ENCODE measurements at regions not wholly inside any gene's neighbourhood (a gene's known extent, or its start where the extent isn't known, plus 50 kb on each side); places are given as distances from the start of the nearest gene placed in this dataset.
A peak's percentile ranks its signal among the peaks of the same experiment; 100 is the strongest.
"Not testable (repeated sequence)": the region's sequence is repeated elsewhere in the genome, so short reads cannot be mapped to it uniquely, and the experiment has no call there.

DNA sequence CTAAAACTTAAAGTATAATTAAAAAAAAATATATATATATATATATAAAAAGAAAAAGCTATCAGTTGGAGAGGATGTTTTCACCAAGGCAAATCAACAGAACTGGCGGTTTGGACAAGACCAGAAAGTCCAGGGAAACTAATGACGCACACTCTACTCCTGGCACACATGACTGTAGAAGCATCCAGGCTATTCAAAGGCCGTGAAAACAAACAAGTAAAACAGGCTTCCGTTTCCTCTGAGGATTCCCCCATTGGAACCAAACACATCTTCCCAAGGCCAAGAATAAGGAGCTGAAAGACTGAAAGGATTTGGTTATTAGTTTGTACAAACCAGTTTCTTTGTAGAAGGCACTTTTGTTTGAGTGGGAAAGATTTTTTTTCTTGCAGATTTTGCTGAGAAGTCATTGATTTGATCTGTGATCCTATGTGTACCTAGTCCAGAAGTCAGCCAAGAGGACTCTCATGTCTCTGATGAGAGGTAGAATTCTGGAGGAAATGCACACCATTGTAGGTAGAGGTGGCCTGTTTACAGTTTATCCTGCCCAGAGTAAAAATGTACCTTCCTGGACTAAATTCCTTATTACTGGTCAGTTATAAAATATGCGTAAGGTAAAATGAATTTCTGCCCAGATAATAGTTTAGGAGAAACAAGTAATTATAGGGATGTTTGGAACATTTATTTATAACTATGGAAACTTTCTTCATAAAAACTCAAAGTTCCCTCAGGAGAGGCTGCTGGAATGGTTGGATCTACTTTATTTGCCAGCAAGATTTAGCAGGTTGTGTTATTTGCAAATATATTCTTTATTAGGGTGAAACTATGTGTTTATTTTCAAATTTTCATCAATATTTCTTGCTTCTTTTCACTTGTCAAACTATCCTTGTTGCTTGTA is 66.5 kb downstream of the DMP1 start:
- DNase-seq (ENCODE audit: low read depth), result no peak

DNA sequence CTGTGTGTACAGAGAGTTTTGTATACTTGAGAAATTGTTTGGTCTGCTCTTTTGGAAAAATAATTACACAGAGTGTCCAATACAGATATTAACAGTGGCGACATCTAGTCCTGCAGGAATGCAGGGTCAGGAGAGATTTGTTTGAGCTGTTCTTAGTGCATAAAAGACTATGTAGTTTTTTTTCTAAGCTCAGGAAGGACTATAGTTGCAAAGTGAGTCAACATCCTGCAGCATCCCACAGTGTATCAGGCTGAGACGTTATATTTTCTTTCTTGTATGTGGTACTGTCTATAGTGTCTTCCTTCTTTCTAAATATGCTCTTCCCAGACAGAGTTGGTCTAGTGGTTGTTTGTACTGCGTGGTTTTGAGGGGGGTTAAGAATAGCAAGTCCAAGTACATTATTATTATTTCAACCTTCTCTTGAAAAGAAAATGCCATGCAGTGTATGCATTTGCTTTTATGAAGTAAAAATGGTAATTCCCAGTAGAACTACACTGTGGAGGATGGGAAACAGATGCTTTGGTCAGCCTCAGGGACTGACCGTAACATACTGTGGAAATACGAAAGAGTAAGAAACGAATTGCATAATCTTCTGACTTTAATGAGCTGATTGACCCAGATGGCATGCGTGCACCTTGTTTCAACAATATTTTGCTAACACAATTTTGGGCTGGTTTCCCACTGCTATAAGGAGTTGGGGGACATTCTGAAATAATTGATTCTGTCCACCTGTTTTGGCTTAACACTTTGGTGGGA is 67.4 kb downstream of the DMP1 start:
- no peak for DNase-seq (ENCODE audit: low read depth)

DNA sequence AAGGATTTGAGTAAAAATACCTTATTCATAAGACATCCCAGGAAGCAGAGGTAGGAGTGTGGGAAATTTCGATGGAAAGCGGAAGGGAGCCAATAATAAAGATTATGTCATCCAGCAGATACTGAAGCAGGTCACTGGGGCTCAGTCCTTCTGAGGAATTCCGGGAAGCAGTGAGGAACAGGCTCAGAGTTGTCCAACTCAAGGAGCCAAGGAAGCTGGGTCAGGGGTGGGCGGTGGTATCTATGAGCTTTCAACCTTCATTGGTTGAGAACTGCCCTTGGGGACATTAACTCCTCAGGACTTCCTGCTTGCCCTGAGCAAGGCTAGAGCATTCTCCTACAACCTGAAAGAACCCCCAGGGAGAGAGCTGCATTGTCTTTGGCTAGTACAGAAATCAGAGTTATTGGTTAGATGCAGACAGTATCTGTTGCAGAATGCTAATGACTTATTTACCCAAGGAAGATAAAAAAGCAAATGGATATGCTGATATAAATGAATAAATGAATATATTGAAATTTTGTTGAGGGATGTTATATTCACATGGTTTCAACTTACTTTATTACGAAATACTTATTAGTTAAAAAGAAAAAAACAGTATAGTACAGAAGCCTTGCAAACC is 68.2 kb downstream of the DMP1 start:
- no peak for DNase-seq (ENCODE audit: low read depth)

DNA sequence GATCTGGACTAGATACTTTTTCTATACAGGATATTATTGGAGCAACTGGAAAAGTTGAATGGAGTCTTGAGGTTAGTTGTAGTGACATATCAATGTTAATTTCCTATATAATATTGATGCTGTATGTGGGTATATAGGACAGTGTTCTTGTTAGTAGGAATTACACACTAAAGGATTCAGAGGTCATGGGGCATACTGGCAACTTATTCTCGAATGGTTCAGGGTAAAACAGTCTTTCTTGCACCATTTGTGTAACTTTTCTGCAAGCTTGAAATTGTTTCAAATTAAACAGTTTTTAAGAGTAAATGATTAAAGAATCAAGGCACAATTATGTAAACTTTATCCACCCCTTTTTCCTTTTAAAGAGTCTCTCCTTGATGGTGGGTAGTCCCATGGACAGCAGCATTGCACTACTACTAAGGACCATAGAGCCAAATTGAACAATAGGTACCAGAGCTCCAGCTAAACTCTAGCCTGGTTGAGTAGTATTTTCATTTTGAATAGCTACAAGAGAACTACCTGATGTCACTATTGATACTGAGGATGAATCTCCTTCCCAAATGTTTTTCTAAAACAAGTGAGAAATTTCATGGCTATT is 70.1 kb downstream of the DMP1 start:
- no peak for DNase-seq (ENCODE audit: low read depth)

DNA sequence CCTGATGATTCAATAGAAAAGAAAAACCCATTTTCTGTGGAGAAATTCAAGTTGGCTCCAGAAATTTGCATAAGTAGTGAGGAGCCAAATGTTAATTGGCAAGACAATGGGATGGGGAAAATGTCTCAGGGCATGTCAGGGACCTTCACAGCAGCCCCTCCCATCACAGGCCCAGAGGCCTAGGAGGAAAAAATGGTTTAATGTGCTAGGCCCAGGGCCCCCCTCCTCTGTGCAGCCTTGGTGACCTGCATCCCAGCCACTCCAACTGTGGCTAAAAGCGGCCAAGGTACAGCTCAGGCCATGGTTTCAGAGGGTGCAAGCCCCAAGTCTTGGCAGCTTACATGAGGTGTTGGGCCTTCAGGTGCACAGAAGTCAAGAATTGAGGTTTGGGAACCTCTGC is 74.1 kb upstream of the IBSP start:
- DNase-seq (ENCODE audit: low read depth), result not testable (repeated sequence)

DNA sequence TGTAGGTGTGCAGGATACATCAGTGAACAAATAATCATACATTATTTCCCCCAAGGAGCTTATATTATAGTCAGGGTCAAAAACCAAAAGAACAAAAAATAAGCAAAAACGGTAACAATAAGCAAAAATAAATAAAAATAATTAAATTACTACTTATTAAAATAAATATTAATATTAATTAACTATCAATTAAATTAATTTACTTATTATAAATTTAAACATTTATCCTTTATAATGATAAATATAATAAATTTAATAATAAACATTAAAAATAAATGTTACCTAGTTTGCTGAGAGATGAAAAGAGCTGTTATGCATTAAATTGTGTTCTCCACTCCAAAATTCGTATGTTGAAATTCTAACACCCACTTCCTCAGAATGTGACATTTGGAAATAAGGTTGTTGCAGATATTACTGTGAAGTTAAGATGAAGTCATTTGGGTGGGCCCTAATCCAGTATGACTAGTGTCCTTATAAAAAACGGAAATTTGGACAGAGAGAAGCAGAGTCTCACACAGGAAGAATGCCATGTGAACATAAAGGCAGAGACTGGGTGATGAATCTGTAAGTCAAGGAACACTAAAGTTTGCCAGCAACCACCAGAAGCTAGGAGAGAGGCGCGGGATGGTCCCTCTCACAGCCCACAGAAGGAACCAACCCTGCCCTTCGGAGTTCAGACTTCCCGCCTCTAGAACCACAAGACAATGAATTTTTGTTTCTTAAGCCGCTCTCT is 67.2 kb upstream of the IBSP start:
- DNase-seq (ENCODE audit: low read depth), result peak; percentile 13

DNA sequence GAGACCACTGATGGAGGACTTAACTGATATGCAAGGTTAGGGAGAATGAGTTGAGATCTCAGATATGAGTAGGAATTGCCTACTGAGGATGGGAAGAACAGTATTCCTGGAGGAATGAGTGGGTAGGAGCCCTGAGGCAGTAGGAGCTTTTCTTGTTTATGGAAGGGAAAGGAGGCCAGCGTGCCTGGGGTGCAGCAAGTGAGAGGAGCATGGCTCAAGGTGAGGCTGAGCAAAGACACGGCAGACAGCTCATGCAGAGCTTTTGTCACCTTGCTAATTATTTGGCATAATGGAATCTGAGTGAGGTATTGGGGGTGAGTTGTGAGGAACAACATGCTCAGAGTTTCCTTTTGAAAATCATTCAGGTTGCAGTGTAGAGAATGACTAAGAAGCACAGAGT is 65.3 kb upstream of the IBSP start:
- DNase-seq (ENCODE audit: low read depth), result no peak

DNA sequence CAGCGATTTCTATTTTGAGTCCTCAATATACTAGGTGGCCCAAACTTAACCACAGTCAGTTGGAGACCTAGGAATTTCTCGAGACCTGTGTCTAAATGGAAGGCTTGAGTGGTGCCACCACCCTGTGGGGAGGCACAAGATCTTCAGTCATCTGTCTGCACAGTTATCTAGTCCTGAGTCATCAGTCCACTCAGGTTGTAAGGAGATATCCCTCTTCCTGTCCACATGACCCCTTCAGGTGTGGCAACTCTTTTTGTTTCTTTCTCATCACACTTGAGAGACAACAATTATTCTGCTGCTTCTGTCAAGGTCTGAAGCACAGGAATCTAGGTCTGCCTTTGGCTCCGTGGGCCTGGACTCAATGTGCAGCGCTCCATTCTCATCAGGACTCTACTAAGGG is 64.4 kb upstream of the IBSP start:
- DNase-seq (ENCODE audit: low read depth), result peak; percentile 9

DNA sequence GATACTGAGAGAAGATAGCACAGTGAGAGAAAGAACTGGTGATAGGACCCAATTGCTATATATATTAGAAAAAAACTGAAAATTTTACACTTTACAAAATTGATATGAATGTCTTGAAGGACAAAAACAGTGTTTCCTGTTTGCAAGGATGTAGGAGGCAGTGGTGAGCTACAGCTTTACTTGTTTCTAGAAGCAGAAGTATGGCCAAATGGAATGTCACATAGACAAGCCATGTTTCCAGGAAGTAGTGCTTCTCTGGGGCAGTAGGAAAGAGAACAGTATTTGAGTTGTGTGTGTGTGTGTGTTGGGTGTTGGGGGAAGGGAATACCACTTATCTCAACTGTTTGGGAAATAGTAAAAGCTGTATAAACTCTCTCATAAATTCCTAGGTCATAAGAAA is 60.9 kb upstream of the IBSP start:
- no peak for DNase-seq (ENCODE audit: low read depth)

DNA sequence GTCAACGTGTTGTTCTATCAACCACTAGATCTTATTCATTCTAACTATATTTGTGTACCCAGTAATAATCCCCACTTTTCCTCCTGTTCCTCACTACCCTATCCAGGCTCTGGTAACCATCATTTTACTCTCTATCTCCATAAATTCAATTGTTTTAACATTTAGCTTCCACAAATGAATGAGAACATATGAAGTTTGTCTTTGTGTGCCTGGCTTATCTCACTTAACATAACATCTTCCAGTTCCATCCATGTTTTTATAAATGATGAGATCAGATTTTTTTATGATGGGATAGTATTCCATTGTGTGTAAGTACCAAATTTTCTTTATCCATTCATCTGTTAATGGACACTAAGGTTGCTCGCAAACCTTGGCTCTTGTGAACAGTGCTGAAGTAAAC is 59.9 kb upstream of the IBSP start:
- no peak for DNase-seq (ENCODE audit: low read depth)

DNA sequence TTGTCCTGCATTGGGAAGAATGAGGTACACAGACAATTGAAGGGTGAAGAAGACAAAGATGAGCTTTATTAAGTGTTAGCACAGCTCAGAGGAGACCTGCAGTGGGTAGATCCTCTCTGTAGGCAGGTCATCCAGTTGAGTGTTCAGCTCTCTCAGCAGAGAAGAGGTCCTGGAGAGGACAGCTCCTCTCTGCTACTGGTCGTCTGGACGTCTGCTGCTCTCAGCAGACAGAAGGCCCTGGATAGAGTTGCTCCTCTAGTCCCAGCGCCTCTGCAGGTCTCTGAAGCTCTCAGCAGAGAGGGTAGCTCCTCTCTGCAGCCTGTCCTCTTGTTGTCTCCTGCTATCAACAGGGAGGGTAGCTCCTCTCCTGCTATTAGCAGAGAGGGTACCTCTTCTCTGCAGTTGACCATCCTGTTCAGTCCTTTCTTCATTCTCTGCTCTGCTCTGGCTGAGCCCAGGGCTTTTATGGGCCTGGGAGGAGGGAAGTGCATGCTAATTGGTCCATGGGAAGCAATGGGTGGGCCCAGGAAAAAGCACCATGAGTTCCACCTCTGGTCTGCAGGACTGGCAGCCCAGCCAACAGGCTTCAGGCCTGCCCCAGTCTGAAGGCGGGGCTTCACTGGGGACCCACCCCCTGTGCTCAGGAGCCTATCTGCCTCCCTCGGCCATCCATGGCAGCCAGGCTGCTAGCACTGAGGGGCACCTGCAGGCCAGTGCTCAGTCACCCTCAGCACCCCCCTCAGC is 54.1 kb upstream of the IBSP start:
- DNase-seq (ENCODE audit: low read depth), result no peak

DNA sequence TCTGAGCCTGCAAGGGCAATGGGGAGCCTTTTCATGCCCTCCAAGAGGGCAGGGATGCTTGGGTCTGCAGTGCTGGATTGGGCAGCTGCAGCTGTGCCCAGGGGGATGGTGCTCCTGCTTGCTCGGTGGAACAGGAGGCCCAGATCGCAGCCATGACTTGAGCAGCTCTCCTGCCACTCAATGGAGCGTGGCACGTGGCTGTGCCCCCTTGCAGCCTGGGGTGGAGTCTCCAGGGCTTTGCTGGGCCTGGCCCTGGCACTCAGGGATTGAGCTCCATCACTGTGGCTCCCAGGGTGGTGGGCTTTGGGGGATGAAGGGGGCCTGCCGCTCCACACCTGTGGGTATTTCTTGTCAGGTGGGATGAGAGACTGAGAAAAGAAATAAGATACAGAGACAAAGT is 53.4 kb upstream of the IBSP start:
- DNase-seq (ENCODE audit: low read depth), result no peak
